ENCODE measurements at regions not wholly inside any gene's neighbourhood (a gene's known extent, or its start where the extent isn't known, plus 50 kb on each side); places are given as distances from the start of the nearest gene placed in this dataset.

GRCh38 chr13:47794963-47795362 is 206.1 kb downstream of the SUCLA2 start:
- dilution Hi-C loops (cut with HindIII; ENCODE audit: low sequenced_read_pairs, unreplicated experiment) = no loop called here
- Histone ChIP-seq H3K27me3 (ENCODE audit: control insufficient read depth, insufficient read depth, low read length) (peaks cover 2% of the 10 kb centered on the region; the same call in 1 of the 2 replicates), H3K14ac (replicated peaks; ENCODE audit: low read depth, low read length) (no peak overlapping the region), H3K56ac (ENCODE audit: extremely low read depth, insufficient read depth, low read length) (no peak overlapping the region), H2BK15ac (ENCODE audit: low read depth, low read length) (no peak overlapping the region), H2BK20ac (ENCODE audit: low read depth, low read length) (no peak overlapping the region), H3K18ac (ENCODE audit: low read depth, low read length) (no peak overlapping the region), H3K4me2 (ENCODE audit: low read depth, low read length) (no peak overlapping the region), H3K36me3 (ENCODE audit: control insufficient read depth, insufficient read depth, low read length) (no peaks in the 10 kb centered on the region), H3K9me1 (ENCODE audit: insufficient read depth, low read length) (no peaks in the 10 kb centered on the region), H3K4me1 (ENCODE audit: control insufficient read depth, insufficient read depth, low read length) (no peaks in the 10 kb centered on the region), H3K4ac (ENCODE audit: low read depth, low read length) (no peak overlapping the region), H3K27ac (ENCODE audit: insufficient read depth, low read length) (no peak overlapping the region), H3K23ac (ENCODE audit: low read depth, low read length) (no peak overlapping the region), H4K5ac (ENCODE audit: low read depth, low read length) (no peak overlapping the region), H2AK9ac (replicated peaks; ENCODE audit: low read depth, low read length, poor library complexity) (no peak overlapping the region), H3K4me3 (ENCODE audit: insufficient read depth, low read depth, low read length) (no peak overlapping the region), H4K8ac (ENCODE audit: low read depth in 2 of 2, low read length in 2 of 2) (no peak overlapping the region), H2BK5ac (ENCODE audit: low read depth, low read length, poor library complexity, severe bottlenecking) (no peak overlapping the region), H4K20me1 (ENCODE audit: insufficient read depth, low read length) (no peaks in the 10 kb centered on the region), H3K9ac (ENCODE audit: low read depth, low read length) (no peak overlapping the region), H2BK120ac (ENCODE audit: low read depth, low read length) (no peak overlapping the region), H2AK5ac (ENCODE audit: low read depth, low read length) (no peak overlapping the region), H2AFZ (replicated peaks; ENCODE audit: low read length, poor library complexity) (no peak overlapping the region), H3K9me3 (ENCODE audit: control insufficient read depth, insufficient read depth, low read length) (peaks cover 6% of the 10 kb centered on the region), H4K91ac (ENCODE audit: insufficient read depth, low read depth, low read length) (no peak overlapping the region), H3K79me1 (ENCODE audit: low read depth in 1 of 2, low read length in 2 of 2) (no peaks in the 10 kb centered on the region)
- DNase-seq (peak; percentile 2), ATAC-seq (ENCODE audit: low read depth) (no peak)
- CTCF ChIA-PET = no interaction called here
- TF ChIP-seq RAD21 (IDR thresholded peaks at IDR 0.05; ENCODE audit: low read length) (no peak), RCOR1 (IDR thresholded peaks at IDR 0.05; ENCODE audit: insufficient replicate concordance, low read length) (no peak), CEBPB (IDR thresholded peaks at IDR 0.05; ENCODE audit: low read depth, low read length) (no peak), CTCF (conservative IDR thresholded peaks at IDR 0.05; ENCODE audit: low read depth, low read length) (peak; percentile 26; the same call in 1 of the 2 replicates), RFX5 (IDR thresholded peaks at IDR 0.05; ENCODE audit: low read depth, low read length) (no peak), SMC3 (IDR thresholded peaks at IDR 0.05; ENCODE audit: low read depth, low read length) (no peak), FOS (IDR thresholded peaks at IDR 0.05; ENCODE audit: low read depth, low read length) (no peak), MXI1 (IDR thresholded peaks at IDR 0.05; ENCODE audit: borderline replicate concordance, low read depth, low read length) (no peak)
- TF ChIP-seq, protein P1, sequence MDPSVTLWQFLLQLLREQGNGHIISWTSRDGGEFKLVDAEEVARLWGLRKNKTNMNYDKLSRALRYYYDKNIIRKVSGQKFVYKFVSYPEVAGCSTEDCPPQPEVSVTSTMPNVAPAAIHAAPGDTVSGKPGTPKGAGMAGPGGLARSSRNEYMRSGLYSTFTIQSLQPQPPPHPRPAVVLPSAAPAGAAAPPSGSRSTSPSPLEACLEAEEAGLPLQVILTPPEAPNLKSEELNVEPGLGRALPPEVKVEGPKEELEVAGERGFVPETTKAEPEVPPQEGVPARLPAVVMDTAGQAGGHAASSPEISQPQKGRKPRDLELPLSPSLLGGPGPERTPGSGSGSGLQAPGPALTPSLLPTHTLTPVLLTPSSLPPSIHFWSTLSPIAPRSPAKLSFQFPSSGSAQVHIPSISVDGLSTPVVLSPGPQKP (IDR thresholded peaks at IDR 0.05; ENCODE audit: borderline replicate concordance, low read depth, low read length) = no peak
- no TSS peak for BruUV-seq (replicated peaks)
- in situ Hi-C loops (cut with MboI; ENCODE audit: low sequenced_read_pairs) = no loop called here
- intact Hi-C loops (cut with micrococcal nuclease) = loop anchor here (10.0 kb wide), 1 partner anchor 300 kb away; the partner anchor contains the start of gene MED4
- POLR2A ChIA-PET (ENCODE audit: unreplicated experiment) = no interaction called here
- WGBS, 2 experiments (ENCODE audit: extremely low coverage in 2 of 2, insufficient read length in 1 of 2) = no CpG with 5 or more reads among the region's 2 CpGs
